Esophagus squamous epithelium (tissue), 5 donors: ENCODE measurements at regions not wholly inside any gene's neighbourhood (a gene's known extent, or its start where the extent isn't known, plus 50 kb on each side); places are given as distances from the start of the nearest gene placed in this dataset.

Source experiments
- DNase-seq: peaks from one replicate; lab custom pipeline; 2025; lab: John Stamatoyannopoulos, UW
- H3K27ac ChIP-seq, 4 donors: fragments of 200-600 bp; sonication (generic); one replicate each; pipeline ENCODE4 v1.5.1; 2016 to 2019; ENCODE audit warnings: mild to moderate bottlenecking in 1 of 4
- H3K27me3 ChIP-seq, 4 donors: fragments of 200-600 bp; sonication (generic); 1 replicate in 3 of 4; 2 replicates in 1 of 4; pipeline versions ENCODE4 v1.5.1 to v1.6.0; 2017 to 2021; ENCODE audit warnings: antibody characterized with exemption in 1 of 4
- H3K36me3 ChIP-seq, 3 donors: fragments of 200-600 bp; sonication (generic); one replicate each; pipeline ENCODE4 v1.5.1; 2016 to 2019
- H3K4me1 ChIP-seq, 3 donors: fragments of 200-600 bp; sonication (generic); one replicate each; pipeline ENCODE4 v1.5.1; 2017 to 2019
- H3K4me3 ChIP-seq, 4 donors: fragments of 200-600 bp; sonication (generic); 1 replicate in 3 of 4; 2 replicates in 1 of 4; pipeline ENCODE4 v1.5.1; 2016 to 2019; ENCODE audit warnings: mild to moderate bottlenecking in 2 of 4, moderate library complexity in 1 of 4
- H3K9me3 ChIP-seq, 3 donors: fragments of 200-600 bp; sonication (generic); one replicate each; pipeline ENCODE4 v1.5.1; 2016 to 2019
- POLR2A ChIP-seq, 4 donors: fragments of 450-650 bp; IDR thresholded peaks; one replicate each; pipeline ENCODE4 v1.6.1; 2017; ENCODE audit warnings: antibody characterized with exemption in 4 of 4, mild to moderate bottlenecking in 4 of 4, moderate library complexity in 3 of 4
- WGBS, 2 donors: methylation state at CpG; one replicate each; pipeline ENCODE4 v1.1.5; 2018; 5-methylcytosine and 5-hydroxymethylcytosine counted together
- intact Hi-C: fragments of 100-400 bp; cut with DNase I; formaldehyde crosslinking; loops from one replicate; pipeline ENCODE4 v1.15.0; 2022
- TF ChIP-seq, protein P1 (sequence below), 6 experiments: fragments of 450-650 bp in 4 of 6; fragments of 200-600 bp in 2 of 6; sonication (generic) in 2 of 6; IDR thresholded peaks; one replicate each; pipeline ENCODE4 v1.5.1; 2016 to 2019; ENCODE audit warnings: antibody characterized with exemption in 6 of 6, mild to moderate bottlenecking in 4 of 6, moderate library complexity in 4 of 6
- donor health status: DM: yes; HTN: yes; CAD: no.

DNA sequence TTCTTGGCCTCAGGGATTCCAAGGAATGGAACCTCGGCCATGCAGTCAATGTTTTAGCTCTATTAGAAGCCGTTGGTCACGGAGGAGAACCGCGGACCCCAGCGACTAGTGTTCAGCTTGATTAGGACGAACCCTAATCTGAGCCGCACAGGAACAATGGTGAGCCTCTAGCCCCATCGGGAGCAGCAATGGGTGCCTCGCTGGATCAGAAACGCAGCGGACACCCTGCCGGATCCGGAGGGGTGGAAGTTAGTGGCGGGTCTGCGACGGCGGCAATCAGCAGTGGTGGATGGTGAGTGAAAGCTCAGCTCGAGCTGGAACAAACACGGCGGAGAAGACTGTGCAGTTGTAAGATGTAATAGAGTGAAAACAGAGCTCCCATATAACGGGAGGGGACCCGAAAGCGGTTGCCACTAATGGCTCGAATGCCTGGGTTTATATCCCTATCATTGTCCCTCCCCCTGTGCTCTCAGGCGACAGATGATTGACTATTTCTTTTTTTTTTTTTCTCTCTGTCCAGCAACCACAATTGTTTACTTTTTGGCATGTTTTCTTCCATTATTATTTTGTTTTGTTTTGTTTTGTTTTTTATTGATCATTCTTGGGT lies 127.7 kb downstream of the ZNF664 start:
- no peak for DNase-seq
- Histone ChIP-seq H3K27me3 (peaks cover 0 to 20% (median 0%) of the 10 kb centered on the region in 4 donors), H3K27ac (no peak overlapping the region), H3K9me3 (no peaks in the 10 kb centered on the region), H3K4me3 (no peak overlapping the region), H3K4me1 (peaks cover 0 to 12% (median 0%) of the 10 kb centered on the region in 3 donors), H3K36me3 (no peaks in the 10 kb centered on the region)
- no peak for TF ChIP-seq POLR2A (IDR thresholded peaks at IDR 0.05)
- TF ChIP-seq, protein P1, sequence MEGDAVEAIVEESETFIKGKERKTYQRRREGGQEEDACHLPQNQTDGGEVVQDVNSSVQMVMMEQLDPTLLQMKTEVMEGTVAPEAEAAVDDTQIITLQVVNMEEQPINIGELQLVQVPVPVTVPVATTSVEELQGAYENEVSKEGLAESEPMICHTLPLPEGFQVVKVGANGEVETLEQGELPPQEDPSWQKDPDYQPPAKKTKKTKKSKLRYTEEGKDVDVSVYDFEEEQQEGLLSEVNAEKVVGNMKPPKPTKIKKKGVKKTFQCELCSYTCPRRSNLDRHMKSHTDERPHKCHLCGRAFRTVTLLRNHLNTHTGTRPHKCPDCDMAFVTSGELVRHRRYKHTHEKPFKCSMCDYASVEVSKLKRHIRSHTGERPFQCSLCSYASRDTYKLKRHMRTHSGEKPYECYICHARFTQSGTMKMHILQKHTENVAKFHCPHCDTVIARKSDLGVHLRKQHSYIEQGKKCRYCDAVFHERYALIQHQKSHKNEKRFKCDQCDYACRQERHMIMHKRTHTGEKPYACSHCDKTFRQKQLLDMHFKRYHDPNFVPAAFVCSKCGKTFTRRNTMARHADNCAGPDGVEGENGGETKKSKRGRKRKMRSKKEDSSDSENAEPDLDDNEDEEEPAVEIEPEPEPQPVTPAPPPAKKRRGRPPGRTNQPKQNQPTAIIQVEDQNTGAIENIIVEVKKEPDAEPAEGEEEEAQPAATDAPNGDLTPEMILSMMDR (IDR thresholded peaks at IDR 0.05): no peak
- intact Hi-C loops: no loop called here
- WGBS, 2 donors: 89 to 91% methylated on average over 17 of the region's 26 CpGs

DNA sequence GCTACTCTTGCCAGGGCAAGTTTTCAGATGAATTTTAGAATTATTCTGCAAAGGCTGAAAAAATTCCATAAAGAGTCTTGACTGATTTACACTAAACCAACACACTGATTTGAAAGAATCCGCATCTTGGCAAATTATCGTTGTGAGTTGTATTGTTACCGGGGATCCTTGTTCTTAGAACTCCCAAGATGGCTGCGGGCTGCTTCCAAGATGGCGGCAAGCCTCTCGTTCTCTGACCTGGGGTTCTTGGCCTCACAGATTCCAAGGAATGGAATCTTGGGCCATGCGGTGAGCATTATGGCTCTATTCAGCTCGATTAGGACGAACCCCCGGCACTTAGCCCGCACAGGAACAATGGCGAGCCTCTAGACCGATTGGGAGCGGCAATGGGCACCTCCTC lies 132.5 kb downstream of the ZNF664 start:
- Histone ChIP-seq H3K27me3 (no peaks in the 10 kb centered on the region), H3K36me3 (no peaks in the 10 kb centered on the region), H3K27ac (no peak overlapping the region), H3K4me3 (no peak overlapping the region), H3K9me3 (no peaks in the 10 kb centered on the region), H3K4me1 (no peaks in the 10 kb centered on the region)
- no peak for DNase-seq
- intact Hi-C loops: no loop called here
- WGBS, 2 donors: 89 to 96% methylated on average over 6 to 9 of the region's 14 CpGs
- no peak for TF ChIP-seq POLR2A (IDR thresholded peaks at IDR 0.05)
- TF ChIP-seq, protein P1 (IDR thresholded peaks at IDR 0.05): no peak

DNA sequence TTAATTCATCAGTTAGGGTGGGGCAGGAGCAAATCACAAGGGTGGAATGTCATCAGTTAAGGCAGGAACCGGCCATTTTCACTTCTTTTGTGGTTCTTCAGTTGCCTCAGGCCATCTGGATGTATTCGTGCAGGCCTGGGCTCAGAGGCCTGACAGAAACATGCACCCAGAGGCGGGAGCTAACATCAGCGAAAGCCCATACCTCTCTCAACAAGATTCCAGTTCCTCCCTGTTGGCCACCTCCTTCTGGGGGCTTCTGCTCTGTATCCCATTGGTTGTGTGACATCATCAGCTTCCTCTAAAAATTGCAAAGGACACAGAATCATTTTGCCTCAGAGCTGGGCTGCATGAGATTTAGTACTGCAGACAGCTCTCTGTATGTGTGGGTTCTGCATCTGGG lies 134.3 kb downstream of the ZNF664 start:
- H3K27ac ChIP-seq: no peak overlapping the region
- no peaks in the 10 kb centered on the region for H3K27me3 ChIP-seq
- no peaks in the 10 kb centered on the region for H3K4me1 ChIP-seq
- 42 to 69% methylated on average over 4 of the region's 4 CpGs for whole genome bisulfite sequencing, 2 donors
- intact Hi-C loops: no loop called here
- no peaks in the 10 kb centered on the region for H3K36me3 ChIP-seq
- no peak overlapping the region for H3K4me3 ChIP-seq
- no peak for TF ChIP-seq POLR2A (IDR thresholded peaks at IDR 0.05)
- TF ChIP-seq, protein P1 (IDR thresholded peaks at IDR 0.05): no peak
- no peak for DNase-seq
- H3K9me3 ChIP-seq: no peaks in the 10 kb centered on the region

DNA sequence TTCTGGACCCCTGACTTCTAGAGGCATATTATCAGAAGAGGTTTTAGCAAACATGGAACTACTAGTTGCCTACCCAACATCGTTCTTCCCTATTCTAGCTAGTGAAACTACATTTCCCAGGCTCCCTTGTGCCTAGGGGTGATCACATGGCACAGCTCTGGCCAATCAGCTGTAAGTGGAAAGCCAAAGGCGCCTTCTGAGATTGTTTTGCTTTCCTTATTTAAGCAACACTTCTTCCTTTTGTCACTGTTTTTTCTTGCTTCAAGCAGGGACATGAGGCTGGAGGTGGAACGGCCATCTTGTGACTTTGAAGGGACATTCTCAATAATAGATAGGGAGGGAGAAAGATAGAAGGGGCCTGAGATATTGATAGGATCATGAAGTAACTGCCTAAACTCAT lies 136.7 kb downstream of the ZNF664 start:
- H3K36me3 ChIP-seq: no peaks in the 10 kb centered on the region
- H3K27me3 ChIP-seq: no peaks in the 10 kb centered on the region
- DNase-seq: no peak
- intact Hi-C loops: no loop called here
- WGBS, 2 donors: 66 to 77% methylated on average over 3 of the region's 3 CpGs
- H3K27ac ChIP-seq: no peak overlapping the region
- TF ChIP-seq, protein P1 (IDR thresholded peaks at IDR 0.05): no peak
- TF ChIP-seq POLR2A (IDR thresholded peaks at IDR 0.05): no peak
- no peaks in the 10 kb centered on the region for H3K4me1 ChIP-seq
- H3K4me3 ChIP-seq: no peak overlapping the region
- H3K9me3 ChIP-seq: peaks cover 0 to 9% (median 0%) of the 10 kb centered on the region in 3 donors

DNA sequence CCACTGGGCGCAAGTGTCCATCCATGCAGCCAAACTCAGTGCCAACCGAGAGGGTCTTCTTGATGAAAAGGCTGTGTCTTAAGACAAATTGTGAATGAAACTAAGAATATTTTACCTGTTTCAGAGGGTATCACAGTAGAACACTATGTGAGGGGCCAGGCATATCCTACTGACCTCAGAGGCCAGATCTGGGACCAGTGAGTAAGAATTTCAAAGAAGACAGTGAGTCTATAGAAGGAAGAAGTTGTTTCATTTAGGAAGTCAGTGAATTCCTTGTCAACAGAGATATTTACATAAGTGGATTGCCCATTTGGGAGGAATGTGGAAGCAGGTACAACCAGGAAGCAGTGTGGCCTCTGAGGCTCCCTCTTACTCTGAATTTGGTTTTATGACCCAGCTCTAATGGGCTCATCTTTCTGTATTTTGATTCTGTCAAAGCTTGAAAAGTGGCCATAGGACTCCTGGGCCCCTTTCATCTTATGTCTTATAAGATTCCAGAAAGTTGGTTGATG lies 137.4 kb downstream of the ZNF664 start:
- Histone ChIP-seq H3K27me3 (no peaks in the 10 kb centered on the region), H3K4me1 (no peaks in the 10 kb centered on the region), H3K9me3 (peaks cover 0 to 9% (median 0%) of the 10 kb centered on the region in 3 donors), H3K36me3 (no peaks in the 10 kb centered on the region), H3K27ac (no peak overlapping the region), H3K4me3 (no peak overlapping the region)
- WGBS, 2 donors: 94 to 100% methylated on average over 2 of the region's 2 CpGs
- DNase-seq: no peak
- TF ChIP-seq POLR2A (IDR thresholded peaks at IDR 0.05): no peak
- TF ChIP-seq, protein P1 (IDR thresholded peaks at IDR 0.05): no peak
- intact Hi-C loops: no loop called here
